ENCODE measurements at regions not wholly inside any gene's neighbourhood (a gene's known extent, or its start where the extent isn't known, plus 50 kb on each side); places are given as distances from the start of the nearest gene placed in this dataset.
A peak's percentile ranks its signal among the peaks of the same experiment; 100 is the strongest.

- TF ChIP-seq MYB (IDR thresholded peaks at IDR 0.05; ENCODE audit: borderline replicate concordance, low read depth, low read length): no peak
- TF ChIP-seq EZH2 (IDR thresholded peaks at IDR 0.05; ENCODE audit: borderline replicate concordance, control insufficient read depth, low read depth, low read length): no peak
- peak; percentile 45 to 81; a peak in 3 of 4 replicates for TF ChIP-seq BHLHE40 (IDR thresholded peaks at IDR 0.05; ENCODE audit: borderline replicate concordance in 1 of 2, low read depth in 2 of 2, low read length in 1 of 2)
- TF ChIP-seq SUPT20H (IDR thresholded peaks at IDR 0.05; ENCODE audit: borderline replicate concordance, control insufficient read depth, low read depth, low read length): no peak
- 0 out of 2 replicates have a peak, but pooled peaks have one; percentile 37 for TF ChIP-seq CBX5 (IDR thresholded peaks at IDR 0.05; ENCODE audit: low read depth)
- TF ChIP-seq PAX5 (IDR thresholded peaks at IDR 0.05; ENCODE audit: borderline replicate concordance, low read depth, low read length): peak; percentile 83; the same call in 1 of the 2 replicates
- peak; percentile 48; the same call in 1 of the 2 replicates for TF ChIP-seq EED (IDR thresholded peaks at IDR 0.05; ENCODE audit: low read depth)
- TF ChIP-seq NRF1 (conservative IDR thresholded peaks at IDR 0.05; ENCODE audit: low read depth, low read length): no peak
- TF ChIP-seq, protein P1, sequence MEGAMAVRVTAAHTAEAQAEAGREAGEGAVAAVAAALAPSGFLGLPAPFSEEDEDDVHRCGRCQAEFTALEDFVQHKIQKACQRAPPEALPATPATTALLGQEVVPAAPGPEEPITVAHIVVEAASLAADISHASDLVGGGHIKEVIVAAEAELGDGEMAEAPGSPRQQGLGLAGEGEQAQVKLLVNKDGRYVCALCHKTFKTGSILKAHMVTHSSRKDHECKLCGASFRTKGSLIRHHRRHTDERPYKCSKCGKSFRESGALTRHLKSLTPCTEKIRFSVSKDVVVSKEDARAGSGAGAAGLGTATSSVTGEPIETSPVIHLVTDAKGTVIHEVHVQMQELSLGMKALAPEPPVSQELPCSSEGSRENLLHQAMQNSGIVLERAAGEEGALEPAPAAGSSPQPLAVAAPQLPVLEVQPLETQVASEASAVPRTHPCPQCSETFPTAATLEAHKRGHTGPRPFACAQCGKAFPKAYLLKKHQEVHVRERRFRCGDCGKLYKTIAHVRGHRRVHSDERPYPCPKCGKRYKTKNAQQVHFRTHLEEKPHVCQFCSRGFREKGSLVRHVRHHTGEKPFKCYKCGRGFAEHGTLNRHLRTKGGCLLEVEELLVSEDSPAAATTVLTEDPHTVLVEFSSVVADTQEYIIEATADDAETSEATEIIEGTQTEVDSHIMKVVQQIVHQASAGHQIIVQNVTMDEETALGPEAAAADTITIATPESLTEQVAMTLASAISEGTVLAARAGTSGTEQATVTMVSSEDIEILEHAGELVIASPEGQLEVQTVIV (IDR thresholded peaks at IDR 0.05; ENCODE audit: borderline replicate concordance, partially characterized antibody): no peak
- no peak for TF ChIP-seq JUND (IDR thresholded peaks at IDR 0.05; ENCODE audit: low read depth, low read length)
- TF ChIP-seq TCF12 (IDR thresholded peaks at IDR 0.05; ENCODE audit: low read depth, low read length): peak; percentile 88; the same call in 1 of the 2 replicates
- no peak; the same call in 1 of the 2 replicates for TF ChIP-seq MAX (IDR thresholded peaks at IDR 0.05; ENCODE audit: low read depth, low read length)
- TF ChIP-seq ATF2 (IDR thresholded peaks at IDR 0.05; ENCODE audit: low read length): no peak; the same call in 1 of the 2 replicates
- no peak for TF ChIP-seq RBBP5 (conservative IDR thresholded peaks at IDR 0.05)
- TF ChIP-seq EGR1 (IDR thresholded peaks at IDR 0.05; ENCODE audit: borderline replicate concordance in 1 of 2, low read depth in 2 of 2, low read length in 2 of 2): peak; percentile 59 to 92
- no peak for TF ChIP-seq ASH2L (IDR thresholded peaks at IDR 0.05; ENCODE audit: borderline replicate concordance, low read depth)
- peak; percentile 31; the same call in 1 of the 2 replicates for TF ChIP-seq ZBED1 (IDR thresholded peaks at IDR 0.05; ENCODE audit: borderline replicate concordance)
- TF ChIP-seq KAT2A (conservative IDR thresholded peaks at IDR 0.05; ENCODE audit: control insufficient read depth, low read depth, low read length): no peak
- no peak for TF ChIP-seq BRCA1 (IDR thresholded peaks at IDR 0.05; ENCODE audit: low read depth, low read length)
- TF ChIP-seq LARP7 (IDR thresholded peaks at IDR 0.05): peak; percentile 54; the same call in 1 of the 2 replicates
- TF ChIP-seq ZSCAN29 (IDR thresholded peaks at IDR 0.05): no peak
- no peak for TF ChIP-seq NFXL1 (IDR thresholded peaks at IDR 0.05; ENCODE audit: borderline replicate concordance)
- TF ChIP-seq FOS (IDR thresholded peaks at IDR 0.05; ENCODE audit: borderline replicate concordance, extremely low read depth, insufficient read length): no peak
- no peak for TF ChIP-seq TBL1XR1 (IDR thresholded peaks at IDR 0.05; ENCODE audit: low read depth, low read length)
- peak; percentile 20; the same call in 1 of the 2 replicates for TF ChIP-seq MLLT1 (IDR thresholded peaks at IDR 0.05)
These were observed 183.4 kb upstream of the TOPAZ1 start (continued) for GRCh38 chr3:44058022-44058867.
